NCI-H1105 treated with DMSO at 0.1 percent for 48 hours (cell line): ENCODE measurements at regions not wholly inside any gene's neighbourhood (a gene's known extent, or its start where the extent isn't known, plus 50 kb on each side); places are given as distances from the start of the nearest gene placed in this dataset.
"Not testable (repeated sequence)": the region's sequence is repeated elsewhere in the genome, so short reads cannot be mapped to it uniquely, and the experiment has no call there.

Source experiments
- DNase-seq: peaks from one replicate; lab custom pipeline; 2025; lab: John Stamatoyannopoulos, UW

- DNase-seq: no peak
Observed at GRCh38 chr5:163950248-163950647, 444.8 kb downstream of the MAT2B start.

GRCh38 chr5:163951069-163951468 is 445.6 kb downstream of the MAT2B start:
- no peak for DNase-seq

DNA sequence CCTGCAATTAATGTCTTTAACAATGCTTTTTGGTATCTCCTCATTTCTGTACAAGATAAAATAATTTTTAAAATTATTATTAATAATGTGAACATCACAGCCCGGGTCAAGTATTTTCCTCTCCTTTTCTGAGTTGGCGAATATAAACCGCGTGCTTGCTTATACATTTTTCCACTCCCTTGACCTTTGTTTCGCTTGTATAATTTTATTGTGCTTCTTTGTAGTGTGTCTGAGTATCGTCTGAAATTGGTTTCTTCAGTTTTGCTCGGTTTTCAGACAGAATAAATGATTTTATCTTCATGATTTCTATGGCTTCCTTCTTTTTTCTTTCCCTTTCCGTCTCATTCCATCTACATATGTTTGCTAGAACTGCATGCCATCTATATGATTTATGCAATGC is 448.5 kb downstream of the MAT2B start:
- DNase-seq: no peak

- not testable (repeated sequence) for DNase-seq
Observed at GRCh38 chr5:163961230-163961629, 455.8 kb downstream of the MAT2B start.

GRCh38 chr5:163963881-163964280 is 458.5 kb downstream of the MAT2B start:
- DNase-seq: no peak

DNA sequence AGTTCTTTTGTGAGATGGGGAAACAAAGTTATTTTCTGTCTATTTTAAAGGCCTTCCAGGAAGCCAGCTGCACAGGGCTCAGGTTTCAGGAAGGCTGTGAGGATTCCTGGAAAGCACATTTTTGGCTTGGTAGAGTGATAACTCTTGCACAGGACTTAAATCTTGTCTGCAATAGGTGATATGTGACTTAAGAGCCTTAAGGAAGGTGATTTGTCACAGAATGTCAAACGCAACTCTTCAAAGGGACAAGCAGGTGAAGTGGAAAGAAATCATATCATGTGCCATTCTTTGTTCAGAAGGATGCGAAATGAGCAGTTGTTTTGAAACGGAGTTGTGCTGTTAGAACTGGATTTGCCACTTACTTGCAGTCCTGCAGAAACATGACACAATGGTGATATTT is 459.3 kb downstream of the MAT2B start:
- DNase-seq: no peak

- no peak for DNase-seq
Observed at GRCh38 chr5:163967268-163967667, 461.8 kb downstream of the MAT2B start.

DNA sequence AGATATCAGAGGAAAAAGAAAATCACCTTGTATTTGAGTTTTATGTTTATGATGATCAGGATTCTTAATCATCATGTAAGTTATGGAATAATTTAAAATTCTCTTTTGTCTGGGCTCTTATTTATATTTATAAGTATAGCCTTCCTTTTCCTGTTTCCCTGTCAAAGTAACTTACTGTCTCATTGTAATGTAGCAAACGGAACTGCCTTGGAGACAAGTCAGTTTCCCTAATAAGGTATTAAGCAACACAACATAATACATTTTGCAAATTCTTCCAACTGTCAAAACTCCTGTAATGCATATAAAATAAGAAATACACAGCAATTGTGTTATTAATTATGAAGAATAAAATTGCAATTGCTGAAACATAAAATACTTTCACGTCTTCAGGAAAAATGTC is 463.2 kb downstream of the MAT2B start:
- no peak for DNase-seq

- DNase-seq: no peak
Observed at GRCh38 chr5:163976696-163977095, 471.3 kb downstream of the MAT2B start.

GRCh38 chr5:163978897-163979296 is 473.5 kb downstream of the MAT2B start:
- no peak for DNase-seq

DNA sequence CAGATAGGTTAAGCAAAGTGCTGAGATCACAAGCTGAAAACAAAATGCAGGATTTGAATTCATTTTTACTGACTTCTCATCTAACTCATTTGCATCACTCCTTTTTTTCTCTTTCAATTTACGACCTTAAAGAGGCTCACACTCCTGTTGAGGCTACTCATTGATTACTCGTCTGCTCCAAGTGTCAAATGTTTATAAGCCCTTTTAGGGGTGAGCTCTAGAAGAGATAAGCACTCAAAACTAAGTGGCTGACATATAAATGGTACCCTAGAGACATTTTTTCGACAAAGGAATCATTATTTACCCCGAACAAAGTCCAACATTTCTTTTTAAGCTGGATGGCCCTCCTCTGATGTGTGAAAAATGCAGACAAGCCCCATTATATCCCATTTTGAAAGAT is 483.1 kb downstream of the MAT2B start:
- DNase-seq: no peak

- no peak for DNase-seq
Observed at GRCh38 chr5:163993126-163993525, 487.7 kb downstream of the MAT2B start.

DNA sequence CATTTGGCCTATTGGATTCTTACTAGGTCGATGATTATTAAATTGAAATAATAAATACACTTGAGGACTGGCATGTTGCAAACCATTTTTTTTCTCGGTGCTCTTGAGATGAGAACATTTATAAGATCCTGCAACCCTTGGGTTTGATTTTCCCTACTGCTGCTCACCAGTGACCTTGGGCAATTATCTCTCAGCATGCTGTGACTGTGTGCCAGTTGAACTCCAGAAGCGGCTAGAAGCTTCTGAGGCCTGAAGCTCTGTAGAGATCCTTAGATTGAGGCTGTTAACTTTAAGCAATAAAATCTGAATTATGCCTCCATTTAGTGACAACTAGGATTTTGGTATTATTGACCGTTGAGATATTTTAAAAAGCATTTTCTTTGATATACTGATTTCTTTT is 489.8 kb downstream of the MAT2B start:
- DNase-seq: no peak

- DNase-seq: no peak
Observed at GRCh38 chr5:163997965-163998364, 492.5 kb downstream of the MAT2B start.

DNA sequence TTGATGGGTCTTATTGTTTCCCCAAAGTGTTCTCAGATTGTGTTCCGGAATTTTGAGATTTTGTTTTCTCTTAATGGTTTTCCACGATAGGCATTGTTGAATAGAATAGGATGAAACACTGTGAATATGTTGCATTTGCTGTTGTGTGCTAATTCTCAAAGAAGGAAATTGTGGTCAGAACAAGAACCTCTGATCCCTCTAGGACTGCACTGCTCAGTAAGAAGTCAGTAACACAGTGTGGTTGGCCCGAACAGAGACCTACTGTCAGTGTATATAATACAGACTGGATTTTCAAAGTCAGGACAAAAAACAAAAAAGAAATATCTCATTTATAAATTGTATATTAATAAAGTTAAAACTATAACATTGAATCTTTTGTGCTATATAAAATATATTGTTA is 494.8 kb downstream of the MAT2B start:
- no peak for DNase-seq

GRCh38 chr5:164000819-164001218 is 495.4 kb downstream of the MAT2B start:
- no peak for DNase-seq

DNA sequence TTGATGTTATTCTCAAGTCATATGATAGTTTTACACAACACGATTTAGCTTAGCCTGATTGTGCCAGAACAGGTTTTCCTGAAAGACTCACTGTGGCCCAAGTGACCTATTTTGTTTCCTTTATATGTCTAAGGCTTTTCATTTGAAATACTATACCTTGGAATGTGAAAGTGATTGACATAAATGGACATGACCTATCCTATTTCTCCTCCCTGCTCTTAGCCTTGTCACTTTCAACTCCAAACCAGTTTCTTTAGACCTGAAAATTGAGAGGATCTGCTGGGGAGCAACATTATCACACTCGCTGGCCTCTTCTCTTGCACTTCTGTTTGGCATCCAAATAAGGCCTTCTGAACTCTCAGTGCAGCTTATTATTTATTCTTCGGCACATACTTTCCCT is 496.8 kb downstream of the MAT2B start:
- DNase-seq: no peak

GRCh38 chr5:164002628-164003027 is 497.2 kb downstream of the MAT2B start:
- DNase-seq: no peak

GRCh38 chr5:164005071-164005470 is 499.7 kb downstream of the MAT2B start:
- no peak for DNase-seq

- no peak for DNase-seq
Observed at GRCh38 chr5:164007064-164007463, 501.6 kb downstream of the MAT2B start.

GRCh38 chr5:164009621-164010020 is 504.2 kb downstream of the MAT2B start:
- DNase-seq: no peak

GRCh38 chr5:164010900-164011299 is 505.5 kb downstream of the MAT2B start:
- no peak for DNase-seq

DNA sequence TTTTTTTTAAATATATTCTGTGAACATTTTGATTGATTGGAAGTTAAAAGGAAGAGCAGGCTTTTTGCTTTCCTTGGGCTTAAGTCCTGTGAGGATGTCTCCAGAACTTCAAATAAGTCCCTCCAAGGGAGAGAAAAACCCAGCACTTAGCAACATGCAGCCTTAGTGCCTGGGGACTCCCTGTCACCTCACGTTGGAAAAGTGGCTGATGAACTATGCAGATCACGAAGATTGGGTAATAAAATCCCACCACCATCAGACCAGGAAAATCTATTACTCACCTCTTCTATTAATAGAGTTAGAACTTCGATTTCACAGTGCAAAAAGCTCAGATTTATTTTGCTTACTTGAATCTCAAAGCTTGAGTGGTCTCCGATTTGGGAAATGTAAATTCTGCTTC is 507.0 kb downstream of the MAT2B start:
- no peak for DNase-seq

- peak; percentile 33 for DNase-seq
Observed at GRCh38 chr5:164013077-164013670, 507.8 kb downstream of the MAT2B start.

GRCh38 chr5:164020116-164020515 is 514.7 kb downstream of the MAT2B start:
- no peak for DNase-seq
